ENCODE measurements at regions not wholly inside any gene's neighbourhood (a gene's known extent, or its start where the extent isn't known, plus 50 kb on each side); places are given as distances from the start of the nearest gene placed in this dataset.

DNA sequence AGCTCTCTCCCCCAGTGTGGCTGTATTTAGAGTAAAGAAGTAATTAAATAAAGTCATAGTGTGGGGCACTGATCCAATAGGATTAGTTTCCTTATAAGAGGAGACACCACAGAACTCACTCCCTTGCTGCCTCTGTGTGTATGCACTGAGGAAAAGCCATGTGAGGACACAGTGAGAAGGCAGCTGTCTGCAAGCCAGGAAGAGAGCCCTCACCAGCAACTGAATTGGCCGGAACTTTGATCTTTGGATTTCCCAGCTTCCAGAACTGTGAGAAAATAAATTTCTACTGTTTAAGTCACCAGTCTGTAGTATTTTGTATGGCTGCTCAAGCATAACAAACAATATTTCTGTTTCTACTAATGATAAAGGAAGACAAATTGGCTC lies 368.7 kb upstream of the PRICKLE1 start:
- peak in 1 of 2 experiments; percentile 39 for DNase-seq

DNA sequence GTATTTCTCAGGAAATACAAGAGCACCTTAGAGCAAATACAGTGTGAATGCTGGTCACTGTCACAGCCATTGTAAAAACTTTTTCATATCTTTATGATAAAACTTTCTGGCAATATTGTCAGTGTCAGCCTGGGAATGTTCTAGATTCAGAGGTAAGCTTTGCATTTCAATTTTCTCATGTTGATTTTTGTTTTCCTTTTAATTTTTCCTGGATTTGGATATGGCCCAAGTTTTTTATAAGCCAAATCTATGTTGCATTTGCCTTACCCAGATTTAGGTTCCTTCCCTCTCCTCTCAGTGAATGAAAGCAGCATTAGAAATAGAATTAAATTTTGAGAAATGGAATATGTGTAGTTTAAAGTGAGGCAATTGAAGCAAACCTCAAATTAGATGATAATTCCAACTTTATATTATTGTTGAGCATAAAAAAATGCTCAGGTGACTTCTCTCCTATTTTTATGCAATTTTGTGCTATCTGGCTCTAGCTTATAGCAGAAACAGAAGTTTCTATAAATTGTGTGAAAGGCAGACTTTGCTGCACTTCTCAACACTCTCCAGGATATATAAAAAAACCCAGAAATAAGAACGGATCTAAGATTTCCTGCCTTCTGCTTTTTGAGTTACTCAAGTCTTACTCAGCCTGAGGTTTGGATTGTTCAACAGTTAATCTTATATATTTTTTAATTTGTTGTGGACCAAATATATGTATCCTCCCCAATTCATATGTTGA lies 368.2 kb upstream of the PRICKLE1 start:
- no peak for DNase-seq

DNA sequence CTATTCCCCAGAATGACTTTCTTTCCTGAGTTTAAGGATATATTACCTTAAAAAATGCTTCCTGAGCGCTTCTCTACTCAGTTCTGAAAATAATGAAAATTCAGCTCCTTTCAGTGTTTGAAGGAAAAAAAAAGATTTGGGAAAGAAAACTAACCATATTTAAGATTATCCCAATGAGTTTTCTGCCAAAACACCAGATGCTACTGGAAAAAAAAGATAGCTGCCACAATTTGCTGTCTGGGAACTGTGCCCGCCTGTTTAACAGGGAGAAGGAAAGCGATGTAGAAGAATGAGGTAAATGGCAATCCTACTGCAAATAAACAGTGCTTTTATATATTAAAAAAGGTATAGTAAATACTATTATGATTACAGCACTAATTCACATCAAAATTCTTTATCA lies 367.6 kb upstream of the PRICKLE1 start:
- peak in 1 of 2 experiments; percentile 2 for DNase-seq

DNA sequence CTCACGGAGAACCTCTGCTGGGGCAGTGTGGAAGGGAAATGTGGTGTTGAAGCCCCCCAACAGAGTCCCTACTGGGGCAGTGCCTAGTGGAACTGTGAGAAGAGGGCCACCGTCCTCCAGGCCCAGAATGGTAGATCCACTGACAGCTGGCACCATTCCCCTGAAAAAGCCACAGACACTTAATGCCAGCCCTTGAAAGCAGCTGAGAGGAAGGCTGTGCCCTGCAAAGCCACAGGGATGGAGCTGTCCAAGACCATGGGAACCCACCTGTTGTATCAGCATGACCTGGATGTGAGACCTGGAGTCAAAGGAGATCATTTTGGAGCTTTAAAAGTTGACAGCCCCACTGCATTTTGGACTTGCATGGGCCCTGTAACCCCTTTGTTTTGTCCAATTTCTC lies 363.5 kb upstream of the PRICKLE1 start:
- no peak for DNase-seq

DNA sequence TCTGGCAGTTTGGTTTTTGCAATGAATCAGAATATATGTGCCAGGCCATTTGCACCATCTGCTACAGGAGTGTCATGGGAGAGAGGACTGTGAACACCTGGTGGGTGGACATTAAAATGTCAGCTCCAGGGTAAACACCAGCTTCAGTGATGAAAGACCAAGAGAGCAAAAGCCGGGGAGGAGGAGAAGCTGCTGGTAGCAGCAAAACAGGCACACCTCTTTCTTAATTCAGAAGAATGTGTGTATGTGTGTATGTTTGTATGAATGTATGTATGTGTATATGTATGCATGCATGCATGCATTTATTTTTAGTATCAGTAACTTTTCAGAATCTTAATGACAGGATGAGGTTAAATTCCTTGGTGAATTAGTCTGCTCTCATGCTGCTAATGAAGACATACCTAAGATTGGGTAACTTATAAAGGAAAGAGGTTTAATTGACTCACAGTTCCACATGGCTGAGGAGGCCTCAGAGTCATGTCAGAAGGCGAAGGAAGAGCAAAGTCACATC lies 357.4 kb upstream of the PRICKLE1 start:
- DNase-seq, result peak; percentile 46 to 85

DNA sequence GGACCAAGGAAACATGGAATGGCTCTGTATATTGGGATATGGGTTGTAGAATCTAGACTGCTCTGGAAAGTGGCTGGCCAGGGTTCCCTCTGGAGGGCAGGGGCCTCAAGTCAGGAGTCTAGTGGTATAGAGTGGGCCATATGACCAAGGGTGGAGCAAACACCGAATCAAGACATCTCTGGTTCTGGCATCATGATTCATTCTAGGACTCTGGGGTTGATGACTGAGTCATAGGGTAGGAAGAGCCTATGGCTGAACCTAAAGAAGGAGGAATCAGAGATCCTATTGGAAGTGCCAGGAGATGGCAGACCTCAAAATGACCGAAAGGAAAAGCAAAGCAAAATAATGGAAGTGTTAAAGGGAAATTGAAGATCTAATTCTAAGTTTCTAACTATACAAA lies 356.4 kb upstream of the PRICKLE1 start:
- DNase-seq, result no peak

DNA sequence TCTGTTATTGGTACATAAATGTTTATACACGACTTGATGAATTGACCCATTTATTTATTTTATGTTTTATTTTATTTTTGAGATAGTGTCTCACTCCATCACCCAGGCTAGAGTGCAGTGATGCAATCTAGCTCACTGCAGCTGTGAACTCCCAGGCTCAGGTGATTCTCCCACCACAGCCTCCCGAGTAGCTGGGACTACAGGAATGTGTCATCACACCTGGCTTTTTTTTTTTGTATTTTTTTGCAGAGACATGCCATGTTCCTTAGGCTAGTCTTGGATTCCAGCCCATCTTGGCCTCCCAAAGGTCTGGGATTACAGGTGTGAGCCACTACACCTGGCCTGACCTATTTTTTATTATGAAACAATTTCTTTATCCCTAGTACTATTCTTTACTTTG lies 355.0 kb upstream of the PRICKLE1 start:
- DNase-seq, result no peak

DNA sequence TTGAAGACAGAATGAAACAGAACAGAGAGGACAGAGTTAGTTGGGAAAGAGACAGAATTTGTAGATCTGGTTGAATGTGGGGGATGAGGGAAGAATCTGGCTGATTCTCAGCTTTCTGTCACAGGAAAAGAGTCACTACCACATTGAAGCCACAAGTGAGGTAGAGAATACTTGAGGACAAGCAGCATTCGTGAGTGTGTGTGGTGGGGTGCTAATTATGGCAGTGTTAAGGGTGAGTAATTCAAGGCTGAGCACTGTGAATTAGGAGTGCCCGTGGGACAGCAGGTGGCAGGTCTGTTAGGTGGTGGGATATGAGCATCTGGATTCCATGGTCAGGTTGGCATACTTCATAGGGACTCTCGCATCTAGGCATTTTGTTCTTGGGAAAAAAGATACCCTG lies 347.4 kb upstream of the PRICKLE1 start:
- no peak for DNase-seq

DNA sequence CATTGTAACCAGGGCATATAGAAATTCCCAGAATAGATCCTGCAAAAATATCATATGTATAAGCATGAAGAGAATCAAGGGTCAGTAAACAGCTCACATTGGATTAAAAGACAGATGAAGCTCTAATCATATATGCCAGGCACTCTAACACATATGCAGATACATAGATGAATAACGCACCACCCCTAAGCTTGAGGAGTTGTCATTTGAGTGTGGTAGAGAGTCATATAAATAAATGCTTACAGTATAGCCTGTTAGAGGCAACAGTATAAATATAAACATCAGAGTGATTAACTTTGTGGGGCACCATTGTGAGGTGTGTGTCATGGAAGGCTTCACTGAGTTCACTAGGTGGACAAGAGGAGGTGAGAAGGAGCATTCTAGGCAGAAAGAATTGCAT lies 346.7 kb upstream of the PRICKLE1 start:
- DNase-seq, result no peak

DNA sequence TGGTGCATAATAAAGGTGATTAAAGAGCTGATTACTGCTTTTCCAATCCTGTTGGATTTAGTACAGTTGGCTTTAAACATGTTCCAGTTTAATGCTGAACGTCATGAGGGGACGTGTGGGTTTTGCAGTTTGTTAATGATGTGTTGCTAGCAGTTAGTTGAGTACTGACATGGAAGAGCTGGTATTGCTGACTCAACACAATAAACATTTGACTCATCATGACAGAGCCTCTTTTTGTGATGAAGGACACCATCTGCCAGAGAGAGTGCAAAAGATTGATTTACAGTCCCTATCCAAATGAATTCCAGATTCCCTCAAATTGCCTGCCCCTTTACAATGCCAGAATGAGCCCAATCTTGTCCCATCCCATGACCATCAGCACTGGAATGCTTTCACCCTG lies 346.2 kb upstream of the PRICKLE1 start:
- DNase-seq, result no peak

DNA sequence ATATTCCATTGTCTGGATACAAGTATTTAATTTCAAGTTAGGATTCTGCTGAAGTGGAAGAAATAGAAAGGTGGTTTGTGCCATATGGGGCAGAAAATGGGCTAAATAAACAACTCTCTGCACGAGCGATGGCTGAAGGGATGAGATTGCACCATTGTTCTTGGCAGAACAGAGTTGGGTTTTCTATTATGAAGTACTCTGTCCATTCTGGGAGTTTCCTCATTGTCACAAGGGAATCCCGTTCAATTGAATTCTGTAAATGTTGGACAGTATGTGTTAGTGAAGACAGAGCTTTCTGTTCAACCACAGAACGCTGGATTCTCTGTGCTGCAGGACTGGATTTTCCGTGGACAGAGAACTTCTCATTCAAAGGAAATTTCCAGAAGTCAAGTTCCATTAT lies 345.5 kb upstream of the PRICKLE1 start:
- DNase-seq, result no peak

DNA sequence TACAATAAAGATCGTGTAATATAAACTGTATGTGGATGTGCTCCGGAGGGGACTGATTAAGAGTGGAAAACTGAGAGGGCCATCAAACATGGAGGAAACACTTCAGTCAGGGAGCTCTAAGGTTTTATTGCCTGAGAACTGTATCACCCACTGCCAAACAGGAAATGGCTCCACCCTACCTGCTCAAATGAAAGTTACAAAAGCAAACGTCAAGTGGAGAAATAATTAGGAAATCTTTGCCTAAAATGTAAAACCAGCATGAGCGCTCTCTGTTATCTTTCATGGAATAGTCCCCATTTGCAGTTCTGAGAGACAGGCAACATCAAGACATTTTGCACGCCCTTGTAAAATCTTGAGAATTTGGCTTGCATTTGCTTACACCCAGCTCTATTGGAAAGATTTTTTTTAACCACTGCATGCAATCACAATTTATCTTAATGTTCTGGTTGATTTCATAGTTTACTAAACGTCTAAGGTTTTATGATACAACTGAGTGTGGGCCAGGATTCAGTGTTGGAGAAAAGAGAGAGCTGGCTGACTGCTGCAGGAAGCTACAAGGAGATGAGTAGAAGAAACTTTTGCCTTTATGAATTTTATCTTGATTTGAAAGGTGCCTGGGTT lies 344.0 kb upstream of the PRICKLE1 start:
- no peak for DNase-seq

DNA sequence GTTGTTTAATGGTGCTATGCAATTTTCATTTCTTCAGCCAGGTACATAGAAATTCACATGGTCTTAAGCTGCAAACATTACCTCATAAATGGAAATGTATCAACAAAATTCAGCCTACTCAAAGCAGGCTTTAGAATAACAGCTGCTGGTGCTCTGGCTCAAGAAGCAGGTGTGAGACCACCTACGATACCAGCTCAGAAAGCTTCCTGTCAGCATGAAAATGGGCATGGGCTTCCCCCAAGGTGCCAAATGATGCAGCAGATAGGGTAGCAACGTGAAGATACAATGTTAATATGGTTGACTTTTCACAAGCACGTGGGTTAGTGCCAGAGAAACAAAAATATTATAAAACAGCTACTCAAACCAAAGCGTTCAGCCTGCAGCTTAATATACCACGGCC lies 343.4 kb upstream of the PRICKLE1 start:
- no peak for DNase-seq

DNA sequence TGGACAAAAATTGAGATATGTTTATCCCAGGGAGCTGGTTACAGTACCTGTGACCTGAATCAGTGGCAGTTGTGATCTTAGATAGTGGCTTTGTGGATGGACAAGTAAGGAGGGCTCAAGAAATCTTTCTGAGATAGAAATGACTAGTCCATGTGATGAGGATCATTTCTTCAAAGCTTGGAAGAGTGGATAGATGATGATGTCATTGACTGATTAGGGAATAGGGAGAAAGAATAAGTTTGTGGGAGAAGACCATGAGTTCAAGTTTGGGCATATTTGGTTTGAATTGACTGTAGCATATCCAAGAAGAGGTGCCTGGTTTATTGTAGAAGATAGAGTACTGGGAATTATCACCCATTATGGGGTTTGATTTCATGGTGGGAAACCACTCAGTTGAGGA lies 336.7 kb upstream of the PRICKLE1 start:
- DNase-seq, result no peak

DNA sequence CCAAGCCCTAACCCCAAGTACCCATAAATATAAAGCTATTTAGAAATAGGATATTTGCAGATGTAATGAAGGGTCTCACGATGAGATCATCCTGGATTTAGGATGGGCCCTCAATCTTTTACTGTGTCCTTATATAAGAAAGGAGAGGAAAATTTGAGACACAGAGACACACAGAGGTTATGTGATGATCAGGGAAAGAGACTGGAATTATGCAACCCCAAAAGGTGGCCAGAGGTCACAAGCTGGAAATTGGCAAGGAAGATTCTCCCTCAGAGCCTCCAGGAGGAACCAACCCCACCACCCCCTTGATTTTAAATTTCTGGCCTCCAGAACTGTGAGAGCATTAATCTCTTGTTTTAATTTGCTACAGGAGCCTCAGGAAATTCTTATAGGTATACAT lies 334.9 kb upstream of the PRICKLE1 start:
- DNase-seq, result no peak

DNA sequence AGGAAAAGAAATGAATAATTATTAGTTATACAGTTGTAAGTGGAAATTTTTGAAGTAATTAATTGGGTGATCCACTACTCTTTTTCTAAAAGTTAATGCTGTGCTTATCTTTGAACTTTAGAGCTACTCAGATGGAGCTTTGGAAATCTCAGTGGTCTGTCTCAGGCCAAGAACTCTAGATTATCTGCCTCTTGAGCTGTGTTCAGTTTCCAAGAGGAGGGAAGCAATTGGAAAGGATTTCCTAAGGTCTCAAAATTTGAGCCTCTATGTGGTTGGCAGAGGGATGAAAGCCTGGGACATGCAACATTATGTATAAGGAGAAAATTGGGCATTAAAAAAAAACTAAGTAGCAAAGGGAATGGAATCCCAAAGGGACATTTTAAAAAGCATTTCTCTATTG lies 334.0 kb upstream of the PRICKLE1 start:
- DNase-seq, result no peak

DNA sequence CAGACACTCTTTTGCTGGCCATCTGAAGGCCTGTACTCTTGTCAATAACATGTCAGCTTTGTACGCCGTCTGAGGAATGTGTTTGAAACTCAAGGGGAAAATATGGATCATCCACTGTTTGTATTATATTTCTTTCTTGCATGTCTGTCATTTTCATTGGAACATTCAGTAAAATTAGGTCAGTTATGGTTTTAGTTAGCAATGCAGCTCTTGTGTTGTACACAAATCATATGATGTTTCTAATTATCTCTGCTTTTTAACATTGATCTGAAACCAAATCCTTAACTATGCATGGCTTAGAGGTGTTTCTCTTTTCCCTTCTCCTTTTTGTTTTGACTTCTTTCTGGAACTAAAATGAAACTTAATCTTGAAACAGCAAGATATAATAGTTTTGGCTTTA lies 333.6 kb upstream of the PRICKLE1 start:
- no peak for DNase-seq

DNA sequence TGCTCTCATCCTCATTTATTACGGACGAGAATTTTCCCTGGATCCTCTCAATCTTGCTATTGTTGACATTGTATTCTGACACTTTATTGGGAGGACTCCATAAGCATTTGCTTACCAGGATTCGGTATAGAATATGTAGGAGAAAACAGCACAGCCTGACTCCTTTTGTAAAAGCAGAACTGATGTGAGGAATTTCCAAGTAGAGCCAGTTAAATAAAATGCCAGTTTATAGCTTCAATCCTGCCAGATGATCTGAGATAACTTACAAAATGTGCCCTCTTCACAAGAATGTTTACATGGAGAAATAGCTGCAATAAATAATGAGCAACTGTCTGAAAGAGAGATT lies 332.9 kb upstream of the PRICKLE1 start:
- DNase-seq, result no peak

DNA sequence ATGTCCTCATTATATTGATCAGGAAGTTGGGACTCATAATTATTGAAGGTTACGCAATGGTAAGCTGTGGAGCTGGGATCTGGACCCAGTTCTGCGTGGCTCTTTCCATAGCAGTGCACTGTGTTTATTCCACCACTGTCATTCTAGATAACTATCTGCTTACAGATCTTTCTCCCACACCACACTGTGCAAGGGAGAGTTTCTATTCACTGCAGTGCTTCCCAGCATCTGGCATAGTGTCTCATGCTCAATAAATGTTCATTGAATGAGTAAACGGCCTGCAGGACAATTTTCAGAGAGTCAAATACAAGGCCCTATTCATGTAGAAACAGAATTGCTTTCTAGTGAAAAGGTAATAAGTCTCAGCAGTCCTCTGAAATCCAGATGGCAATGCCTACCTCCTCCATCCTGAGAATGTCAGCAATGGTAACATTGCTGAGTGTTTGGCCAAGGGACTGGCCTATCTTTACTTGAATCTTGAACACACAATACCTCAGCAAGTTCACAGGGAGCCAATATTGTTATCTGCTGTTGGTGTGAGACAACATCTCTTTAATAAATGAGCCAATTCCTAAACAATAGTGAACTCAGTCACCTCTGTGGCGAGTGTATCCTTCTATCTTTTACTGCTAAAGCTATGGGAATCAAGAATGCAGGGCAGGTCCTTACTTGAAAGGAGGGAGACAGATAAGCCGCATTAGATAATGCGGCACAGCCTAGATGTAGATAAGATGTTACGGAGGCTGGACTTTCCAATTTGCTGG lies 332.4 kb upstream of the PRICKLE1 start:
- no peak for DNase-seq

DNA sequence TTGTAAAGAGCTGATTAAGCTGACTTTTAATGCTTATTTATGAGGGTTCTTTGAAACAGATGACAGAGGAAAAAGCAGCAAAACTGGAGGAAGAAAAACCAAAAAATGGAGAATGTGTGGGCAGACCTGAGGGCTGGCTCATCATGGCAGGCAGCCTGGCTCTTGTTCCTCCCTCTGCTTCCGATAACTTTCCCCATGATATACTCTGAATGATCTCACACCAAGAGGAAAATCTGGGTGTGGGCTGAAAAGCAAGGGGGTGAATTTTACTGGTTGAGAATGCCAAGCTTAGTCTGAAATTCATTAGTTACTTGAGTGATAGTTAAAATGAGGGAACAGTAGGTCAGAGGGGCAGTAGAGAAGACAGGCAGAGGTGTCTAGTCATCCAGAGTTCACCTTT lies 330.1 kb upstream of the PRICKLE1 start:
- DNase-seq, result no peak

DNA sequence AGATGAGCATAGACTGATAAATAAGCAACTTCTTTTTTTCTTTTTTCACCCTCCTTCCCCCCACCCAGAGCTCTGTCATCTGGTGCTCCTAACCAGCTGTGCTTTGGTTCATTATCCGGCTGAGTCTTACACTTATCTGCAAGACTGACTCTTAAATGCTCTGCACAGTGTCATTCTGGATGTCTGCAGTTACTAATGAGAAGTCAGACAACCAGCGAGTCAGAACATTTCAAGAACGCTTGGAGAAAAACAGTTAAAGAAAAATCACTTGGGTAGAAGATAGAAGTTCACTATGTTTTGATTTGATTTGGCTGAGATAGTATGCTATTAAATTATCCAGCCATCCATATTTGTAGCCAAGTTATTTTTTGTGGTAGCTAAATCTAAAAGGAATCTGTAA lies 328.9 kb upstream of the PRICKLE1 start:
- no peak for DNase-seq

DNA sequence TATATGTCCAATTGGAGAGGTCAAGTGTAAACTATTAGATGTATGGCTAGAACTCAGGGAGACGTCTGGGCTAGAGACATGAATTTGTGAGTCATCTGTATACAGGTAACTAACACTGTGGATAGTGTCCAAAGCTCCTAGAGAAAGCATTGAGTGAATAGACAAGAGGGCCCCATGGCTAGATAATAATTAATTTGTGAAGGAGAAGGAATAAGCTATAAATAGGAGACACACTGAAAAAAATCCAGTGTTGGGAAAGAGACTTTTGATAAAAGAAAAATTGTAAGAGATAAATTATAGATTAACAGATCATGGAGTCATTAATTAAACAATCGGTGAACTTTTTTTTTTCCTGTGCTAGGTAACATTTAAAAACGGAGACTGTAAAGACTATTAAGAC lies 326.6 kb upstream of the PRICKLE1 start:
- DNase-seq, result no peak

DNA sequence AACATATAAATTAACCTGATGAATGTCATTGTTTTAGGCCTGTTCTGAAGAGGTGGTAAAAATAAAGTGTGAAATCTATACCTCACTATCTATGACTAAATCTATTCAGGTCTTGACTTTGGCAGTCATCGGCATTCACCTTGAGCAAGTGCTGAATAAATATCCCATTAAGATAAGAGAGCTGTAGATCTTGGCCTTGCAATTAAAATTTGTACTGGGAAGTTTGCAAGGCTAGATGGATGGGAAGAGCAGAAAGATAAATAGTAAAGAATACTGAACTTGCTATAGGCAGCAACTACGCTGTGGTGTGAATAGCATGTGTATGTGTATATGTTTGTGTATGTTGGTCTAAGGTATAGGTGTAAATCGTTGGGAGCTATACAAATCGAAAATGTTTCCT lies 325.9 kb upstream of the PRICKLE1 start:
- no peak for DNase-seq

DNA sequence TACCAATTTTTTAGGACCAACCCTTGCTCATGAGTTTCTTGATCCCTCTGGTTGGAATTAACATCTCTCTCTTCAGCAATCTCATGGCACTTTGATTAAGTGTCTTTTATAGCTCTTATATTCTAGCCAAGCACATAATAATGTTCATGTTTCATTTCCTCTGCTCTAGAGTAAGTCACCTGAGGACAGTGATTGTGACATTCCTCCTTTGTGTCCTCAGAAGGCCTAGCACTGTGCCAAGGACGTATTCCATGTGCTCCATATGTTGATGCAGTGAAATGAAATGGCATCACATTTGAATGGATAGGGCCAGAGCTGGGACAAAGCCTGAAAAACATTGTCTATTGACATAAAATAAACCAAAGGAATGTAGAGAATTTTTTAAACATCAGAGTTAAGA lies 322.8 kb upstream of the PRICKLE1 start:
- DNase-seq, result no peak
